PC-9 (cell line): ENCODE measurements at regions not wholly inside any gene's neighbourhood (a gene's known extent, or its start where the extent isn't known, plus 50 kb on each side); places are given as distances from the start of the nearest gene placed in this dataset.

Experiments used
- BruUV-seq: library from RNA; stranded (reverse); fragments of 400-500 nt; replicated peaks from 2 replicates; lab custom pipeline; 2021; lab: Mats Ljungman, UMichigan
- CTCF ChIA-PET: fragments of 300-600 bp; sonication (Branson Sonifier 250); formaldehyde crosslinking; loops from one replicate; lab custom pipeline; 2022; ENCODE audit warnings: antibody characterized with exemption; lab: Charles Lee
- POLR2A ChIA-PET: fragments of 300-600 bp; sonication (Branson Sonifier 250); formaldehyde crosslinking; loops from one replicate; lab custom pipeline; 2022; ENCODE audit warnings: antibody characterized with exemption; ENCODE audit not compliant: unreplicated experiment; lab: Charles Lee
- DNase-seq, 2 experiments: peaks; one replicate each; pipeline versions ENCODE4 v3.0.0 to v3.0.0-alpha.2; 2015 to 2022; ENCODE audit warnings: mixed read lengths in 1 of 2
- H2AFZ ChIP-seq: fragments of 200-600 bp; sonication (generic); 2 replicates; pipeline ENCODE4 v1.8.1; 2017; ENCODE audit warnings: antibody characterized with exemption
- H3F3A ChIP-seq: fragments of 200-600 bp; sonication (generic); 2 replicates; pipeline ENCODE4 v1.8.1; 2017; ENCODE audit warnings: antibody characterized with exemption, mild to moderate bottlenecking, low read depth; ENCODE audit not compliant: insufficient read depth
- H3K27ac ChIP-seq: fragments of 200-600 bp; sonication (generic); 2 replicates; pipeline ENCODE4 v1.6.1; 2016; ENCODE audit warnings: mixed run types
- H3K27me3 ChIP-seq: fragments of 200-600 bp; sonication (generic); 2 replicates; pipeline ENCODE4 v1.6.1; 2016; ENCODE audit warnings: low read depth, mixed run types; ENCODE audit not compliant: insufficient read depth
- H3K36me3 ChIP-seq: fragments of 200-600 bp; sonication (generic); 2 replicates; pipeline ENCODE4 v1.6.1; 2016; ENCODE audit warnings: low read depth, mixed run types
- H3K4me1 ChIP-seq: fragments of 200-600 bp; sonication (generic); replicated peaks from 2 replicates; pipeline ENCODE4 v1.6.1; 2016; ENCODE audit warnings: mixed run types; ENCODE audit not compliant: insufficient read depth
- H3K4me2 ChIP-seq: fragments of 200-600 bp; sonication (generic); 2 replicates; pipeline ENCODE4 v1.6.1; 2017; ENCODE audit warnings: mixed run types
- H3K4me3 ChIP-seq: fragments of 200-600 bp; sonication (generic); 2 replicates; pipeline ENCODE4 v1.6.1; 2016; ENCODE audit warnings: mixed run types
- H3K79me2 ChIP-seq: fragments of 200-600 bp; sonication (generic); 2 replicates; pipeline ENCODE4 v1.6.1; 2017; ENCODE audit warnings: low read depth, mixed run types
- H3K9me2 ChIP-seq: fragments of 200-600 bp; sonication (generic); 2 replicates; pipeline ENCODE4 v1.8.1; 2017; ENCODE audit warnings: mild to moderate bottlenecking; ENCODE audit not compliant: insufficient read depth
- H3K9me3 ChIP-seq: fragments of 200-600 bp; sonication (generic); 2 replicates; pipeline ENCODE4 v1.8.1; 2016; ENCODE audit warnings: low read depth; ENCODE audit not compliant: insufficient read depth
- H4K20me1 ChIP-seq: fragments of 200-600 bp; sonication (generic); 2 replicates; pipeline ENCODE4 v1.8.1; 2017; ENCODE audit not compliant: insufficient read depth
- EZH2 ChIP-seq: fragments of 200-600 bp; sonication (generic); IDR thresholded peaks from 2 replicates; pipeline ENCODE4 v1.8.0; 2017; ENCODE audit warnings: antibody characterized with exemption, low read depth
- intact Hi-C: fragments of 100-400 bp; cut with micrococcal nuclease; formaldehyde crosslinking; loops from one replicate; pipeline ENCODE4 v1.10.0; 2022; ENCODE audit not compliant: unreplicated experiment
- TF ChIP-seq, protein P1 (sequence below): fragments of 200-600 bp; sonication (generic); conservative IDR thresholded peaks from 2 replicates; pipeline ENCODE4 v1.6.1; 2017; ENCODE audit warnings: mixed run types, antibody characterized with exemption, mild to moderate bottlenecking, moderate library complexity

DNA sequence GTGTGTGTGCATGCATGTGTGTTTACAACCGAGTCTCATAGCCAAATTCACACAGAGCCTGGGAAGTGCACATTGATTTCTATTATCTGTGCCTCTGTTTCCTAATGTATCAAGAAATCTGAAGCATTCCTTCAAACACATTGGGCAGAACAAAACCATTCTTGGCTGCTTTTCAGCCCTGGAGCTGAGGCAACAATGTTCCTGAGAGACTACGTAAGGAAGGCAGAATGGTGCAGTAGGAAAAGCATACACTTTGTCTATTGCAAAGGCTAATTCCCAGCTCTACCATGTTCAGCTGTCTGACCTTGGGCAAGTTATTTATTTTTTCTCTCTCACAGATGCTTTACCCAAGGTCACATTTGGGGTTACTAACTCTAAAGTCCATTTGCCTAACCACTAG, 575.5 kb downstream of the SOX6 start:
- CTCF ChIA-PET, result no interaction called here

DNA sequence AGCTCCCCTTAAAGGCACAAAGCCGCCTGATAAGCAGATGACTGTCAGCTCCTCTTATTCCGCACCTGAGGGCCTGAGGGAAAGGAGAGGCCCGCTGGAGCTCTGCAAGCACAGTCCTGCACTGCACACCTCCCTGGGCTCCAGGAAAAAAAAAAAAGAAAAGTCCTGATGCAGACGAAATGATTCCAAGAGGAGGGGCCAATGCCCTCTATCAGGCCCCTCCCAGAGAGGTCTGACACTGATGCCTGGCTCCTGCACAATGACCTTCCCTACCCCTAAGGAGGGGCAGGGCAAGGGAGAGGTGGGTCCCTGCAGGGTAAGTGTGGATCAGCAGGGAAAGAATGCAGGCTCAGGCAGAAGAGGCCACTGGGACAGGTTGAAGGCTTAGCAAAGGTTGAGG, 572.7 kb downstream of the SOX6 start:
- no peaks in the 10 kb centered on the region for H3K4me1 ChIP-seq
- no peaks in the 10 kb centered on the region for H3K36me3 ChIP-seq
- POLR2A ChIA-PET, result no interaction called here
- TF ChIP-seq, protein P1, sequence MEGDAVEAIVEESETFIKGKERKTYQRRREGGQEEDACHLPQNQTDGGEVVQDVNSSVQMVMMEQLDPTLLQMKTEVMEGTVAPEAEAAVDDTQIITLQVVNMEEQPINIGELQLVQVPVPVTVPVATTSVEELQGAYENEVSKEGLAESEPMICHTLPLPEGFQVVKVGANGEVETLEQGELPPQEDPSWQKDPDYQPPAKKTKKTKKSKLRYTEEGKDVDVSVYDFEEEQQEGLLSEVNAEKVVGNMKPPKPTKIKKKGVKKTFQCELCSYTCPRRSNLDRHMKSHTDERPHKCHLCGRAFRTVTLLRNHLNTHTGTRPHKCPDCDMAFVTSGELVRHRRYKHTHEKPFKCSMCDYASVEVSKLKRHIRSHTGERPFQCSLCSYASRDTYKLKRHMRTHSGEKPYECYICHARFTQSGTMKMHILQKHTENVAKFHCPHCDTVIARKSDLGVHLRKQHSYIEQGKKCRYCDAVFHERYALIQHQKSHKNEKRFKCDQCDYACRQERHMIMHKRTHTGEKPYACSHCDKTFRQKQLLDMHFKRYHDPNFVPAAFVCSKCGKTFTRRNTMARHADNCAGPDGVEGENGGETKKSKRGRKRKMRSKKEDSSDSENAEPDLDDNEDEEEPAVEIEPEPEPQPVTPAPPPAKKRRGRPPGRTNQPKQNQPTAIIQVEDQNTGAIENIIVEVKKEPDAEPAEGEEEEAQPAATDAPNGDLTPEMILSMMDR, result no peak
- TF ChIP-seq EZH2, result no peak
- no peak overlapping the region for H3K27ac ChIP-seq
- H3F3A ChIP-seq, result no peaks in the 10 kb centered on the region
- no peak for DNase-seq
- H3K9me3 ChIP-seq, result no peaks in the 10 kb centered on the region
- H3K27me3 ChIP-seq, result no peaks in the 10 kb centered on the region
- no peak overlapping the region for H2AFZ ChIP-seq
- H3K9me2 ChIP-seq, result no peaks in the 10 kb centered on the region
- intact Hi-C loops, result no loop called here
- no peaks in the 10 kb centered on the region for H3K79me2 ChIP-seq
- H4K20me1 ChIP-seq, result no peaks in the 10 kb centered on the region
- BruUV-seq, result no TSS peak
- CTCF ChIA-PET, result no interaction called here
- H3K4me3 ChIP-seq, result no peak overlapping the region
- no peak overlapping the region for H3K4me2 ChIP-seq

More for the DNA sequence above, 575.5 kb downstream of the SOX6 start:
- no peak overlapping the region for H3K4me2 ChIP-seq
- BruUV-seq, result no TSS peak
- no peak overlapping the region for H2AFZ ChIP-seq
- no peaks in the 10 kb centered on the region for H3K9me2 ChIP-seq
- no peaks in the 10 kb centered on the region for H3K9me3 ChIP-seq
- TF ChIP-seq, protein P1, result no peak
- H3K36me3 ChIP-seq, result no peaks in the 10 kb centered on the region
- H4K20me1 ChIP-seq, result no peaks in the 10 kb centered on the region
- no peak for DNase-seq
- no peaks in the 10 kb centered on the region for H3K4me1 ChIP-seq
- POLR2A ChIA-PET, result no interaction called here
- no peak overlapping the region for H3K4me3 ChIP-seq
- intact Hi-C loops, result no loop called here
- H3K27me3 ChIP-seq, result no peaks in the 10 kb centered on the region
- H3K27ac ChIP-seq, result no peak overlapping the region
- no peaks in the 10 kb centered on the region for H3F3A ChIP-seq
- H3K79me2 ChIP-seq, result no peaks in the 10 kb centered on the region

DNA sequence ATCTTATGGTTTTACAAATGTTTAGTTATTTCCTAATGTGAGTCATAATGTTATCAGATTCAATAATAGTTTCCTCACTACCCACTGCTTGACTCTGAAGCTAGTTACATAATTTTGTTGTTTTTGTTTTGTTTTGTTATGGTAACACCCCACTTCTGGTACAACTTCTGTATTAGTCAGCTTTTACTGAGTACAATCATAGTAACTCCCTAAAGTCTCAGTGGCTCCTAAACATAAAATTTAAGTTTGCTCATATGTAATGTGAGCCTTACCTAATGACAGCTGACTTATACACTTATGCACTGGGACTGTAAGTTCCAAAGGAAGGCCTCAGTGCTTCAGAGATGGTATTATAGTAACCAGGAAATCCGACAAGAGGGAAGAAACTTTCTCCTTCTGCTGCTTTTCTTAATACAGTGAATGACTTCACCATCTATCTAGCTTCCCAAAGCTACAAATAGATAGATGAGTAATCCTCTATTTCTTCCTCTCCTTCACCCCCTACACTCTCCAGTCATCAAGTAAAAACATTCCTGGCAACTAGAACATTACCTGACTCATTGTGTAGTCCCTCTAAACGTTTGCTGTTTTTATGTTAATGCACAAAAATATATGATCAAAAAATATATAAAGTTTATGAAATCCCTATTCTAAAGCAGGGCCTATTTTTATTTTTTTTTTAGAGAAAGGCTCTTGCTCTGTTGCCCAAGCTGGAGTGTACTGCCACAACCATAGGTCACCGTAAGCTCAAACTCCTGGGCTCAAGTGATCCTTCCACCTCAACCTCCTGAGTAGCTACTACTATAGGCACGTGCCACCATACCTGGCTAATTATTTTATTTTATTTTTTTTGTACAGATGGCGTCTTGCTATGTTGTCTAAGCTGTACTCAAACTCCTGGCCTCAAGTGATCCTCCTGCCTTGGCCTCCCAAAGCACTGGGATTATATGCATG, 563.0 kb downstream of the SOX6 start:
- Histone ChIP-seq H3K36me3 (no peaks in the 10 kb centered on the region), H3K4me3 (no peak overlapping the region), H3K4me1 (no peaks in the 10 kb centered on the region), H3K27ac (no peak overlapping the region), H3K79me2 (no peaks in the 10 kb centered on the region), H3F3A (no peaks in the 10 kb centered on the region), H3K9me2 (no peaks in the 10 kb centered on the region), H3K4me2 (no peak overlapping the region), H4K20me1 (no peaks in the 10 kb centered on the region), H2AFZ (no peak overlapping the region), H3K9me3 (no peaks in the 10 kb centered on the region), H3K27me3 (no peaks in the 10 kb centered on the region)
- intact Hi-C loops, result no loop called here
- ChIA-PET POLR2A (no interaction called here), CTCF (no interaction called here)
- no peak for TF ChIP-seq EZH2
- TF ChIP-seq, protein P1, result no peak
- no TSS peak for BruUV-seq
- DNase-seq, result no peak
